Activated T-helper 2 cell treated with anti-CD3 and anti-CD28 coated beads, Interferon-gamma antibody, Interleukin-2, Interleukin-4, amounts not matched to agents 10 μg/mL and 5 μg/mL and 100 μg/mL, durations not matched to agents 14 hours and 24 hours and 36 hours (primary cell): ENCODE measurements at regions not wholly inside any gene's neighbourhood (a gene's known extent, or its start where the extent isn't known, plus 50 kb on each side); places are given as distances from the start of the nearest gene placed in this dataset.

Experiments
- DNase-seq: peaks from one replicate; pipeline ENCODE4 v3.0.0; 2021; ENCODE audit warnings: low spot score
- H3K27ac Mint-ChIP-seq: one replicate; pipeline ENCODE4 v1.8.0; 2021; ENCODE audit warnings: mixed read lengths
- H3K27me3 Mint-ChIP-seq: one replicate; pipeline ENCODE4 v1.8.0; 2021; ENCODE audit warnings: low read depth, mixed read lengths
- H3K36me3 Mint-ChIP-seq: one replicate; pipeline ENCODE4 v1.8.0; 2021; ENCODE audit warnings: low read depth, mixed read lengths
- H3K4me1 Mint-ChIP-seq: one replicate; pipeline ENCODE4 v1.8.0; 2021; ENCODE audit warnings: low read depth, mixed read lengths
- H3K4me3 Mint-ChIP-seq: one replicate; pipeline ENCODE4 v1.8.0; 2021; ENCODE audit warnings: low read depth, mild to moderate bottlenecking, moderate library complexity, mixed read lengths
- H3K9me3 Mint-ChIP-seq: one replicate; pipeline ENCODE4 v1.8.0; 2021; ENCODE audit warnings: mixed read lengths
- intact Hi-C: fragments of 100-400 bp; cut with micrococcal nuclease; formaldehyde crosslinking; loops from one replicate; pipeline ENCODE4 v1.15.1; 2023

DNA sequence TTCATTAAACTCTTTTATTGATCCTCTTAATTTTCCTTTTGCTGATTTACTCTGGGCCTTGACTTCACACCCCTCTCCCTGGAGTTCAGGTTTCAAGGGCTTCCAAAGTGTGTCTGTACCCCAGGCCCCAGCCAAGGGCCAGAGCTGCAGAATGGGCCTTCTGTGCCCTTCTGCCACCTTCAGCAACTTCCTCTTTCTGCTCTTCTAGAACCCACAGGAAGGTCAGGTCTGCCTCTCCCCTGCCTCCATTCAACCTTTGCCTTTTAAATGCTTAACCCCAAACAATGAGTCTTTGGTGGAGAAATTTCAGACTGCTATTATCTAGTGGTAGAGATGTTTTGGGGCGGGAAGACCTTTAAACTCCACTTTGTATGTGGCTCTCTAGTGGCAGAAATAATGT, 63.1 kb downstream of the TSN start:
- Mint-ChIP-seq H3K27me3 (peaks cover 8% of the 10 kb centered on the region), H3K9me3 (no peaks in the 10 kb centered on the region), H3K27ac (no peak overlapping the region), H3K4me1 (no peaks in the 10 kb centered on the region), H3K4me3 (no peak overlapping the region), H3K36me3 (no peaks in the 10 kb centered on the region)
- no peak for DNase-seq
- intact Hi-C loops = no loop called here

DNA sequence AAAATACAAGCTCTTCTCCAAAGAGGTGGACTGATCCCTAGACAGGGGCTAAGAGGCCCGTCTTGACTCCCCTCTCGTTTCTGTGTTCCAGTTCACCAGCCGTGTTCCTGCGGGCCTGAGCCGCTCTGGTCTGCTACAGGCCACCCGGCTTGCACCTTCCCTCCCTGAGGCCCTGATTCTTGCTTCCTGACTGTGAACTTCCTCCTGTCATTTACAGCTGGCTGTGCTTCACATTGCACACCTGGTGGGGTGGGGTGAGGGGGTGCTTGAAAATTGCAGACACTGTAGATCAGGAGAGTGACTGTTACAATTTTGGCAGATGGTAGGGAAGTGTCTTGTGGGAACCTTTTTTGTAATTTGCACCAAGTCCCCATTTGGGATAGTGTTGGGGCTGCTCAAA, 64.4 kb downstream of the TSN start:
- Mint-ChIP-seq H3K9me3 (no peaks in the 10 kb centered on the region), H3K4me3 (no peak overlapping the region)

GRCh38 chr2:121821476-121822158, 66.2 kb downstream of the TSN start:
- Mint-ChIP-seq H3K27me3 (peaks cover 8% of the 10 kb centered on the region), H3K4me3 (no peak overlapping the region), H3K27ac (no peak overlapping the region), H3K4me1 (no peaks in the 10 kb centered on the region), H3K36me3 (no peaks in the 10 kb centered on the region), H3K9me3 (no peaks in the 10 kb centered on the region)
- DNase-seq = no peak
- intact Hi-C loops = no loop called here

More for the DNA sequence above, 64.4 kb downstream of the TSN start:
- H3K27me3 Mint-ChIP-seq = peaks cover 8% of the 10 kb centered on the region
- no peaks in the 10 kb centered on the region for H3K4me1 Mint-ChIP-seq
- no peak overlapping the region for H3K27ac Mint-ChIP-seq
- intact Hi-C loops = no loop called here
- DNase-seq = no peak
- H3K36me3 Mint-ChIP-seq = no peaks in the 10 kb centered on the region

- H3K27me3 Mint-ChIP-seq = peaks cover 3% of the 10 kb centered on the region
- H3K4me1 Mint-ChIP-seq = no peaks in the 10 kb centered on the region
- DNase-seq = no peak
- no peaks in the 10 kb centered on the region for H3K9me3 Mint-ChIP-seq
- no peak overlapping the region for H3K4me3 Mint-ChIP-seq
- H3K27ac Mint-ChIP-seq = no peak overlapping the region
- no peaks in the 10 kb centered on the region for H3K36me3 Mint-ChIP-seq
- intact Hi-C loops = no loop called here
Measured at GRCh38 chr2:121824264-121824663, 68.8 kb downstream of the TSN start.

GRCh38 chr2:121825003-121825950, 69.8 kb downstream of the TSN start:
- intact Hi-C loops = no loop called here
- no peaks in the 10 kb centered on the region for H3K9me3 Mint-ChIP-seq
- no peaks in the 10 kb centered on the region for H3K4me1 Mint-ChIP-seq
- H3K4me3 Mint-ChIP-seq = no peak overlapping the region
- no peaks in the 10 kb centered on the region for H3K27me3 Mint-ChIP-seq
- DNase-seq = no peak
- no peak overlapping the region for H3K27ac Mint-ChIP-seq
- H3K36me3 Mint-ChIP-seq = no peaks in the 10 kb centered on the region

- Mint-ChIP-seq H3K36me3 (no peaks in the 10 kb centered on the region), H3K4me3 (no peak overlapping the region), H3K9me3 (no peaks in the 10 kb centered on the region), H3K27ac (no peak overlapping the region), H3K4me1 (no peaks in the 10 kb centered on the region), H3K27me3 (no peaks in the 10 kb centered on the region)
- DNase-seq = no peak
- intact Hi-C loops = no loop called here
Measured at GRCh38 chr2:121826036-121826435, 70.6 kb downstream of the TSN start.

DNA sequence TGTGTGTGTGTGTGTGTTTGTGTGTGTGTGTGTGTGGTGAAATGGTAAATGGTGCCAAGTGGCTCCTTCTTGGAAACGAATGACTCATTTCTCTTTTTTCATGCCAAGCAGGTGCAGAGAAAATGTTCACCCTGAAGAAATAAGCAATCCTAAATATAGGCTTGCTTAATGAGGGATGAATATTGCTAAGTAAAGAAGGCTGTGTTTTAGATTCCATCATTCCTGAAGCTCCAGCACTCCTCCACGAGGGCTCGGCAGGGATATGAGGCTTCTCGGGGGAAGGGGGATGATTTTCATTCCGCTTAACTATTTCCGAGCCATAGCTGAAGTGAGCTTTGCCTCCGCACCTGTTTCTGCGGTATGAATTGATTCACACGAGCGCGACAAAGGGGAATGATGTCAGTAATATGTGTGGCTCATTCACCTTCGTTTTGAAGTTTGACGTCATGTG, 72.9 kb downstream of the TSN start:
- Mint-ChIP-seq H3K27ac (no peak overlapping the region), H3K36me3 (no peaks in the 10 kb centered on the region), H3K9me3 (no peaks in the 10 kb centered on the region), H3K27me3 (no peaks in the 10 kb centered on the region), H3K4me3 (no peak overlapping the region), H3K4me1 (no peaks in the 10 kb centered on the region)
- intact Hi-C loops = no loop called here
- no peak for DNase-seq

DNA sequence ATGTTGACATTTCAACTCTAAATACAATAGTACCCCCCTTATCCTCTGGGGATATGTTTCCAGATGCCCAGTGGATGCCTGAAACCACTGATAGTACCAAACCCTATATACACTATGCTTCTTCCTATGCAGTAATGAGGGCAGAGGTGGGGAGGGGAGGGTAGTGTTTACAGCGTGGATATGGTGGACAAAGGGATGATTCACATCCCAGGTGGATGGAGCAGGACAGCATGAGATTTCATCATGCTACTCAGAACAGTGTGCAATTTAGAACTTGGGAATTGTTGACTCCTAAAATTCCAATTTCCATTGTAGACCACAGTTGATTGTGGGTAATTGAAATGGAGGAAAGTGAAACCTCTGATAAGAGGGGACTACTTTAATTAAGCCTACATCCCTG, 75.4 kb downstream of the TSN start:
- no peak for DNase-seq
- Mint-ChIP-seq H3K4me1 (no peaks in the 10 kb centered on the region), H3K9me3 (no peaks in the 10 kb centered on the region), H3K4me3 (no peak overlapping the region), H3K36me3 (no peaks in the 10 kb centered on the region), H3K27me3 (no peaks in the 10 kb centered on the region), H3K27ac (no peak overlapping the region)
- intact Hi-C loops = no loop called here

GRCh38 chr2:121831841-121832240, 76.4 kb downstream of the TSN start:
- Mint-ChIP-seq H3K4me1 (no peaks in the 10 kb centered on the region), H3K4me3 (no peak overlapping the region), H3K27ac (no peak overlapping the region), H3K27me3 (no peaks in the 10 kb centered on the region), H3K36me3 (no peaks in the 10 kb centered on the region), H3K9me3 (no peaks in the 10 kb centered on the region)
- intact Hi-C loops = no loop called here
- no peak for DNase-seq

DNA sequence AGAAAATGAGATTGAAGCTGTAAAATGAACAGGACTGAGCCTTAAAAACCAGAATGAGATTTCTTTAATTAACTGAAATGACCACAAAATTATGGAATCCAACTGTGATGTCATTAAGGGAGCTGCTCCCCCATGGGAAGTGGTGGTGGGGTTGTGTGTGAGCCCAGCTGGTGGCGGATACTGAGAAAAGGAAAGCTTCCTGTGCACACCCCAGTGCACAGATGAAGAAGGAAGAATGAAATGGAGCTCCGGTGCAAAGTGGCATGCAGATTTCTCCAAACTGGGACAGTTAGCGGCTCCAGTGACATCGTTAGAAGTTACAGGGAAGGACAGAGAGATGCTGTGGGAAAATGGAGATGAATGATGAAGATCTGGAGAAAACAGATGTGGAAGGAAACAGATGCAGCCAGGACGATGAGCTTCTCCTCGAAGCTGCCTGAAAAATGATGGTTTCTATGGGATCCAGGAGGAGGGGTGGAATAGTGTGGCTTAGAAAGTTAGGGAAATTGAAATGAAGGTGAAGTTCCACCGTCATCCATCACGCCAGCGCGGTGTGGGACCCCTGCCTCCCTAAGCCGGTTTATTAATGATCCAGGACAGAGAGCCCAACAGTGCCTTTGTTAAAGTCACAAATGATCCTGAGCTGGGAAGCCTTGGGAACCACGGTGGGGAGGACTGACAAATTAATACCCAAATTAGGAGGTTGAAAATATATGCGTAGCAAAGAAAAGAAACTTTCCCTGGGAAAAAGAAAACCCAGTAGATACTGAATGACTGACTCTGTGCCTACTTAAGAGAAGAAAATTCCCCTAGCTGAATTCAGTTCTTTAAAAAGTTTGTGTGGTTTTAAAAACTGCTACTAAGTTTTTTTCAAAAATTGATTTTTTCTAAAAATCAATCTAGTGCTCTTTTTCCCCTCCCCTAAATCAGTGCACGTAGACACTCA, 77.2 kb downstream of the TSN start:
- Mint-ChIP-seq H3K9me3 (no peaks in the 10 kb centered on the region), H3K27me3 (no peaks in the 10 kb centered on the region), H3K27ac (no peak overlapping the region), H3K4me1 (no peaks in the 10 kb centered on the region), H3K36me3 (no peaks in the 10 kb centered on the region), H3K4me3 (no peak overlapping the region)
- no peak for DNase-seq
- intact Hi-C loops = no loop called here

DNA sequence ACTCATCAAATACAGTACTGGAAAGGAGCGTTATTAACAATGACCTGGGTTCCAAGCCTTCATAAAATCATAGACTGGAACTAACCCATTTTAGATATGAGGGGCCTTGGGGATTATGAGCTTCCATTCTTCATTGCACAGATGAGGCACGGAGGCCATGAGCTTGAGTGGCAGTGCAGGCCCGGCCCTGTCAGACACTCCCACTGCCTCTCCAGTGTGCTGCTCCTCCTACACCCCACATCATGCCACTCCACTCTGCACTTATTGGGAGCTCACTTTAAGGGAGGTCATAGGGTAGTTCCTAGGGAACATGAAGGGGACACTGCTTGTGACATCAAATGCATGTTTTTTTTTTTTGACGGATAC, 77.9 kb downstream of the TSN start:
- no peak overlapping the region for H3K4me3 Mint-ChIP-seq
- no peak overlapping the region for H3K27ac Mint-ChIP-seq
- no peaks in the 10 kb centered on the region for H3K9me3 Mint-ChIP-seq
- no peaks in the 10 kb centered on the region for H3K4me1 Mint-ChIP-seq
- H3K36me3 Mint-ChIP-seq = no peaks in the 10 kb centered on the region
- intact Hi-C loops = no loop called here
- DNase-seq = no peak
- H3K27me3 Mint-ChIP-seq = no peaks in the 10 kb centered on the region

- Mint-ChIP-seq H3K27me3 (no peaks in the 10 kb centered on the region), H3K9me3 (no peaks in the 10 kb centered on the region), H3K4me1 (no peaks in the 10 kb centered on the region), H3K27ac (no peak overlapping the region), H3K4me3 (no peak overlapping the region), H3K36me3 (no peaks in the 10 kb centered on the region)
- DNase-seq = no peak
- intact Hi-C loops = no loop called here
Measured at GRCh38 chr2:121836611-121837010, 81.2 kb downstream of the TSN start.
